CD4-positive, alpha-beta T cell treated with Interleukin-1 beta for 1 hour (primary cell): ENCODE measurements at regions not wholly inside any gene's neighbourhood (a gene's known extent, or its start where the extent isn't known, plus 50 kb on each side); places are given as distances from the start of the nearest gene placed in this dataset.

Experiments
- DNase-seq, 2 donors: peaks; one replicate each; pipeline ENCODE4 v3.0.0-alpha.2; 2020 to 2022

DNA sequence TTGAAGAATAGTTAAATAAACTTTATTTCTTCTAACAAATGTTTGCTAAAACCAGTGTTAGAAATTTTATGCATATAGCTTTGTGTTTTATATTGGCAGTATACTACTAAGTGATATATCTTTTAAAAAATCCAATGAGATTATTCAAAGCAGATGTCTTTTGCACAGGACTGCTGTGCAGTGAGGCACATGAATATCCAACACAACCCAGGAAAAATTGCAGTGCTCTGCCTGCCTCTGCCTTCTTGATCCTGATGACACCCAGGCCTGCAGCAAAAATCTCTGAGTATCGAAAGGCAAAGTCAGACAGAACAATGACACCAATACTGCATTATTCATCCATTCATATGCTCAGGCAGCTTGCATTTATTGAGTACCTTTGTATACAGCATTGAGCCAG is 1076.5 kb upstream of the ARRDC3 start:
- no peak for DNase-seq

DNA sequence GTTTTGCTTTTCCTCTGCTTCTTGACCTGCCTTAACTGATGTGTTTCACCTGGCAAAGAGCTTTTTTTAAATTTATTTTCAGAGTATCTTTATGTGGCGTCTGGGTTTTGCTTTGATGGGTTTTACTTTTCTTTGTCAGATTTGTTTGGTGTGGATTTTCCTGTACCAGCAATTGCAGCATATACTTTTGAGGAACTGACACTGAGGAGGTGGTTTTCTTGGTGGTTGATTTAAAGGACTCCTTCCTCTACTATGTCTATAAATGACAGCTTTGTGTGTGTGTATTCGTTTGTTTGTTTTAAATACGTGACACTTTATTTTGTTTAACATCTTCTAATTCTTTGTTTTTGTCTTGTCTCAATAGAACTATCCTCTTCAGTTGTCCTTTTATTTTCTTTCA is 1071.9 kb upstream of the ARRDC3 start:
- DNase-seq = no peak

DNA sequence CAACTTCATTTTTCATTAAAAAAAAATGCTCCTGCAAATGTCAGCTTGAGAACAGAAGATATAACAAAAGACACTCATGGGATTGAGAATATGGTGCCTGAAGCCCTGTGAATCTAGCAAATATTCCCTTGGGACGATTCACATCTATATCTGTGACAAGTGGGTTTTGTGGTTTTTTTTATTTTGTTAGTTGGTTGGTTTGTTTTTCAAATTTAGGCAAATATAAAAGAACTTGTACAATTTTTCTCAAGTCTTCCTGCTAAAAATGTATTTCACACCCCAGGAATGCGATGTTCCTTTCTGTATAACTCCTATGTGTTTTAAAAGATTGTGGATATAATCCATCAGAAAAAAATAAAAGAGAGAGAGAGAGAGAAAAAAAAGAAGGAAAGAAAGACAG is 1061.8 kb upstream of the ARRDC3 start:
- no peak for DNase-seq

DNA sequence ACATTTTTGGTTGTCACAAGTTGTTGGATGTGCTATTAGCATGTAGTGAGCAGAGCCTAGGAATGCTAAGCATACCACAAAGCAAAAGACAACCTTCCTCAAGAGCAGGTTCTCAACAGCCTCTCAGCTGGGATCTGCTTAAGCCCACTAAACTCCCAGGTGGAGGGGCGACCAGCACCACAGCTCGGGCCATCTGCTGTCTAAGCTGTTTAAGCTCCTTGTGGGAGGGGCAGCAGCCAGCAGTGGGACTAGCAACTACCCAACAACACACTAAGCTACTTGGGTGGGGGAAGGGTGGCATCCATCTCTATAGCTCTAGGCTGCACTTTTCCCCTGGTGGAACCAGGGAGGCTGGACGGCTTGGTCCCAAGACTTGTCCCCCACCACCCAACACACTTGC is 1052.7 kb upstream of the ARRDC3 start:
- DNase-seq = no peak

DNA sequence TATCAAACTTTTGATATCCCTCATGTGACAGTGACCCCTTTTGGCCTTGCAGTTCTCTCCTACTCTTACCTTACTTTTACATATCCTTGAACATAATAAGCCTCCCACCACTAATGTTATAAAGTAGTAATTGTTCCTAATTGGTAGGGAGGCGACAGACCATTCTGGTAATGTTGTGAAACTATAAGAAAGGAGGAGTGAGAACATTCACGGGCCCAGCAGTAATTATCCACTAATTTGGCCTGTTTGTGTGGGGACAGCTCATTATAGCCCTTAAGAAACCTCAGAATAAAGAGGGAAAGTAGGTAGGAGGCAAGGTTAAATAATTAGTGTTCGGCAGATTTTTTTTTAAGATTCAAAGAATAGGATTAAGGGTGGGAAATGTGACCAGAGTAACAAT is 1046.5 kb upstream of the ARRDC3 start:
- DNase-seq = no peak

DNA sequence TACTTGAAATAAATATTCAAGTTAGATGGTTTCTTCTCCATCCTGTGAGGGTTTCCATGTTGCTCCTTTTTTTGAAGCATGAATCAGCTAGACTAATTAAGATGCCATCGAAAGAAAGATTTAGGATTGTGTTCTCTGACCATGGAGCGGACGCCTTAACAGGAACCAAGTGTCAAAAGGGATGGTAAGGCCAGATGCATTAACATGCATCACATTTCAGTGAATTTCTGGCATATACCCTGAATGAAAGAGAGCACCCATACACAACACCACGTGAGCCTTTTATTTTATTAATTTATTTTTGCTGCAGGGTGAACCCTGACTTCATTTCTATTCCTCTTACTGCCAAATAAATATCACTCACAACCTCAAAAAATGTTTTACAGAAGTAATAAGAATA is 1045.3 kb upstream of the ARRDC3 start:
- DNase-seq = no peak

DNA sequence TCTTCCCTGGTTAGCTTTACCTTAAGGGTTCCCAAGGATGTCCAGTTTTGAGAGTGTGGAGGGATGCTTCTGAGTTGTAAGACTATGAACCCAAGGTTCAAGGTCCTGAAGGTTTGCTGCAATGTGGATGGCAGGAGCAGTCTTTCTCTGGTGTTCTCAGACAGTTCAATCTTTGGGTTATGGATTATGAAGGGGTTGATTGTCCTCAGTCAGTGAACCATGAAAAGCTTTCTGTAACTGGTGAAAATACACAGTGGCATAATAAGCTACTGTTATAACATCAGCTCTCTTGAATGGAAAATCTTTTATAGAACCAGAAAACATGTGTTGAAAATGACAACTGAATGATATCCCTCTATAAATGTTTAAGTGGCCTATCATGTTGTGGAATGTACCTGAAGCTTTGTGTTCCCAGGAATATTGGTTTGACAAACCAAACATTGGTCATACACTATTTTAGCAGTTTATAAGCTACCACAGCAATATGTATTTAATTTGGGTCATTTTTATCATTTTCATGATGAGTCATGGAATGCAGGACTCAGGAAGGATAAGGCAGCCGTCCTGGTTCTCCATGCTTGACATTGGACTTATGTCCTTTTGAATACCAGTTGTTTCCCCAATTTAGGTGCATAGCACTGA is 1041.8 kb upstream of the ARRDC3 start:
- no peak for DNase-seq

DNA sequence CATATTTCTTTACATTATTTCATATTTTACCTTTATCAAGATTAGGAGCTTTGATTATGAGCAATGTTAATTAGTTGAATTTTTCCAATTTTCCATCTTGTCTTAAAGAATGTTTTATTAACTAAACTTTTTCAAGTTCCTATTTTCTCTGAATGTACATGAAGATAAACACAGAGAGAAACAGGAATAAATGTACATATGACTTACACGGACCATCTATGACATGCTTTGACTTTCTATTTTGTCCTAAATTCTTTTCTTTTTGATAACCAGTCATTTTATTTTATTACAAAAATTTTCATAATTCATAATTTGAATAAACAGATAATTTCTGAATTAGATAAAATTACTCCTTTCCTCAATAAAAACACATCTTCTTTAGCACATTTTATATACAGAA is 1038.8 kb upstream of the ARRDC3 start:
- no peak for DNase-seq

DNA sequence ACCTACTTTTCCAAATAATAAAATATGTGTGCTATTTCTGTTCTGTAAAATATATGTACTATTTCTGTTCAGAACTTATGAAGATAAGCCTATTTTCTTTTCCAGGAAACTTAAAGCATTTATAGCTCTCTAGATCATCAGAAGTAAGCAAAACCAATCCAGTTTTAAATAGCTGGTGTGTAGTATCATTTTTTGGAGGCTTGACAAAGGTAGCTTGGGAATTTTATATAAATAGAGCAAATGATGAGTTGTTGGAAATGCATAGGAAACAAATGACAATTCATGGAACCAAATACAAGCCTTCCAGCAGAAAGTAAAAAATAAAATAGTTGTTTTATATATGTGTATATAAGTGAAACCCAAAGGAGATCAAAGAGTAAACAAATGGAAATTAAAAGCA is 1038.1 kb upstream of the ARRDC3 start:
- no peak for DNase-seq

DNA sequence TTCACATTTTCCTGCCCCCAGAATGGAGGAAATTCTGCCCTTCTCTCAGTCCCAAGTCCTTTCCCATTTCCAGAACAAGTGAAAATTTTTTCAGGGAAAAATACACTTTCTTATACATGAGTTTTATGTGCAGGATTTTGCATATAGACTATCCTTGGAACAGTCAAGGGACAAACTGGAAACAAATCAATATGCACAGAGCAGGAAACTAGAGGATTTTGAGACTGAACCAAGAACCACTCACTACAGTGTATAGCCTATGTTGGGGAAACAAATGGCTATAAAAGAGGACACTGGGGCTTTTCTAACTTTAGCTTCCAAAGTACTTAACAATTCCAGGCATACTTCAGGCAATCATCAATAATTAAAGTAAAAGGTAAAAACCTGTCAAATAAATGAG is 1036.1 kb upstream of the ARRDC3 start:
- DNase-seq = no peak

DNA sequence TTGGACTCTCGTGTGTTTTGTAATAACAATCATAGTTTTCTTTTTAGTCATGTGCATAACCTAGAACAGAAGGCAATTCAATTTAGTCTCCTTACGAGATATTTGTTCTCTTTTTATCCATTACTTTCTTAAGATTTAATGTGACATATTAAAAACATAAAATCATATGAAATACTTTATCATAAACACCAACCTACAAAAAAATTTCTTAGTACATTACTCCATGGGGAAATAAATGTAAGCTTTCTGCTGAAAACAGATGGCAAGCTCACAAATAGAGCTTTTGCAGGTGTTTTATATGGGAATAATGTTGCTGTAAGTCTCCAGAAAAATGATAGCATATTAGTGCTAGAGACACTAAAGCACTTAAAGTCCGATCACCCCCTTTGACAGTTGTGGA is 1035.2 kb upstream of the ARRDC3 start:
- no peak for DNase-seq

DNA sequence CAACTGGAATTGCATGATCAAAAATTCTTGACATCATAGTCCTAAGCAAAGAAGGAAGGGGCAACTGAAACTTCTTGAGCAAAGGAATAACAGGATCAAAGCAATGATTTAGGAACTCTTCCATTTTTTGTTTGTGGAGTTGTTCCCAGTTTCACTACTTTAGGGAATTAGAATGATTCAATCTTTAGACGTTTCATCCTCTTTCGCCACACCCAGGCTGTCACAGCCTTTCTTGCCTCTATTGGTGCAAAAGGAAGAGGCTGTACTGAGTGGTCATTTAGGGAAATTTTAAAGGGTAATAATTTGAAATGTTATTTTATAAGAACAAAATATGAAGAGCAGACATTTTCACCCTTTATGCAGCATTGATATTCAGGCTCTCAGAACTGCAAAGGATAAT is 1026.0 kb upstream of the ARRDC3 start:
- DNase-seq = no peak

DNA sequence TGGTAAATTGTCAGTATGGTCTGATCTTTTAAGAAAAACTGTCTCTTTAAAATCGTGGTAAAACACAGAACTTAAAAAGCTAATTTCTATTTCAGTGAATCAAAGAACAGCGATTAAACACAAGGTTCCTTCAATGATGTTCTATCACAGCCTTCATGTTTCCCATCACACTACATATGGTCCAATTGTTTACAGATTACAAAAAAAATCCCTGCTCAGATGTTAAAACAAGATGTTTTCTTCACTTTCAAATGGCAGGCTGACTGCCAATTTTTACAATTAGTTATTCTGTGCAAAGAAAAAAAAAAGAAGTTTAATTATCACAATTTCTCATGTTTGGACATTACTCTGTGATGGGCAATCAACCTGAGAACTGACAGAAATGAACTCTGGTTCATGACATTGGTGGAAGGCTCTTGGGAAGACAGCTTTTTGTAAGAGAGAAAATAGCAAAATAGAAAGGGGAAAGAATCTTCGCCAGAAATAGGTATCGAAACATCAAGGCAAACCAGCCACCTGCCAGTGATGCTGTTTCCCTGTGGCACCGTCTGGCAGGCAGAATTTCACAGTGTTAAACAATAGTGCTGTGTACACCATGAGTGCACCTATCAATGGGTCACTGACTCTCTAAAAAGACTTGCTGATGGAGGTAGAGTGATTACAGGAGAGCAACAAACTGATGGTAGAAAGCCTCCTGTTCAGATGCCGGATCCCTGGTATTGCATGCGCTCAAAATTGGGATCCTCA is 1020.0 kb upstream of the ARRDC3 start:
- no peak for DNase-seq

DNA sequence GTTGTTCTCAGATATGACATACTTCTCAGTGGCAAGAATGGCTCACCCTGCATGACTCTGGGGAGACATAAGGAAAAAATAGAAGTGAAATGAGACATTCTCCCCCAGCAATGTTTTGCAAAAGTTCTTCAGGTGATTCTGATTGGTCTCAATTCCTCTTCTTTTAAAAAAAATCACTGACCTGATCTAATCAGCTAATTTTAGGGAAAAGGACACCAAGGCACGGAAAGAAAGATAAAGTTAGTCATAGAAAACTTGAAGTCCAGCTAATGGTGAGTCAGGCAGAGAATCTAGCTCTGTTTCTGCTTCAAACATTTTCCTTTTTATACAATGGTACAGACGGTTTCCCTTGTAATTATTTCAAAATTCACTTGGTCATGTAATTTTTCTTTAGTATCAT is 1018.9 kb upstream of the ARRDC3 start:
- DNase-seq = no peak

DNA sequence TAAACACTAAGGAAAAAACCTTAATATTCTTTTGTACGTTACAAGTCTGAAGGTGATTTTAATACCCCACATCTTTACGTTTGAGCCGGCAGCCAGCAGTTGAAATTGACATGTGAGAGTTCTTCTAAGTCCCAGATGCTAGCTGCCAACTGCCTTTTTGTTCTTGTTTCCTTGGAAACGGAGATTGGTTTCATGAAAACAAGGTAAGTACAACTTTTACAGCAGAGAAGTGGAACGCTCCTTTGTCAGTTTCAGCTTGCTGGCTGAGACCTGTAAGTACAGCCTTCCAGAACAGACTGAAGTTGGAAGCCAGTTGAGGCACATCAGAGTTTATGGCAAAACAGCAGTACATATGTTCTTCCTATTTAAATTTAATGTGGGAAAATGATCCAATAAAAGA is 1018.4 kb upstream of the ARRDC3 start:
- no peak for DNase-seq

DNA sequence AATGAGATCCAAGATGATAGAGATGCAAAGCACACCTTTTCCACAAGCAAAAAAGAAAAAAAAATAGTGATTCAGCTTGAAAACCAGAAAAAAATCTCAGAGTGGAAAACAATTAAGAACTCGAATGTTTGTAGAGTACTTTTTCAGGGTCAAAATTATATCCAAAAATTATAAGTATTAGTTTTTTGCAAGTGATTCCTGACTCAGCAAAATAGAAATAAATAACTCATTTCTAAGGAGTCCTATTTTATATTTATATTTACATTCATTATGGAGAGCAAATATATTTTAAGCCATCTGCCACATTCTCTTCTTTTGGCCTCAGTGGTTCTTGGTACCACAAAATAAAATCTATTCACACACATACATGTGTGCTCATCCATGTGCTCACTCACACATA is 1011.8 kb upstream of the ARRDC3 start:
- DNase-seq = no peak

DNA sequence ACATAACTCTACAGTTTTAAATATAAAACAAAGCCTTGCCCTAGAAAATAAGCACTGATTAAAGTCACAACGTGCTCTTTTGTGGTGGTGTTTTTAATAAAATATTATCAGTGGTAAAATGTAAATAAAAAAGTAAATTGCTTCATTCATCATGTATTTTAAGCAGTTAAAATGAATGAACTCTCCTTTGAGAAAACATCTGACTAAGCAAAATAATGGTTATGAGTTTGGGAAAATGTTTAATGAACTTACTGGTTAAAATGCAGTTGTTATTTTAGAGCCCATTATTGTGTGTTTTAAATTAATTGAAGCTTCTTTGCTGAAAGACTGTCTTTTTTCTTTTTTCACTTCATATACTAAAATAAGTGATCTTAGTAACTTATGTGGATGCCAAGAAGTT is 1007.5 kb upstream of the ARRDC3 start:
- no peak for DNase-seq

DNA sequence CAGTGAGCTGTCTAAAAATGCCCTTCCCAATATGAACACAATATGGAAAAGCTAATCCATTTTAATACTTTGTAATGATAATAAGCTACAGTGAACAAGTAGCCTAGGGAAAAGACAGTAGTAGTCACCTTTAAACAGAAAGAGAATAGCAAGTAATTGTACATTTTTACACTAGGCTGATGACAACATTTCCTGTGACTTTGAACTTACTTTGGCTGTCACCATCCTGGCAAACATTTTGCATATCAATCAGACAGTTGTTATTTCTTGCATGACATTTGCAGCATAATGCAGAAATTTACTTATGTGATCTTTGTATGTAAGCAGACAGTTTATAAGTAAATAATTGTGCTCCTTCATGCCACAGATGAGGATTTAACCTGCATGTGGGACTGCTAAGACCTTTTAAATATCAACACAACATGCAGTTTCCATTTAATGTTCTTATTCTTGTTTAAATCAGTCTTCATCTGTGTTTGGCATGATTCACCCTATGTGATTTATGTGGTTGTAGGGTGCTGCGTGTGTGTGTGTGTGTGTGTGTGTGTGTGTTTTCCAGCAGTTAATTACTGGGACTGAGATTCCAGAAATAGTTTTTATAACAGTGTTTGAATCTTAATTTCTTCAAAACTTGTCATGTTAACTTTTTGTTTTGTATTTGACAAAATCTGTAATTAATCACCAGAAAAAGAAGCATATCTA is 997.1 kb upstream of the ARRDC3 start:
- no peak for DNase-seq

DNA sequence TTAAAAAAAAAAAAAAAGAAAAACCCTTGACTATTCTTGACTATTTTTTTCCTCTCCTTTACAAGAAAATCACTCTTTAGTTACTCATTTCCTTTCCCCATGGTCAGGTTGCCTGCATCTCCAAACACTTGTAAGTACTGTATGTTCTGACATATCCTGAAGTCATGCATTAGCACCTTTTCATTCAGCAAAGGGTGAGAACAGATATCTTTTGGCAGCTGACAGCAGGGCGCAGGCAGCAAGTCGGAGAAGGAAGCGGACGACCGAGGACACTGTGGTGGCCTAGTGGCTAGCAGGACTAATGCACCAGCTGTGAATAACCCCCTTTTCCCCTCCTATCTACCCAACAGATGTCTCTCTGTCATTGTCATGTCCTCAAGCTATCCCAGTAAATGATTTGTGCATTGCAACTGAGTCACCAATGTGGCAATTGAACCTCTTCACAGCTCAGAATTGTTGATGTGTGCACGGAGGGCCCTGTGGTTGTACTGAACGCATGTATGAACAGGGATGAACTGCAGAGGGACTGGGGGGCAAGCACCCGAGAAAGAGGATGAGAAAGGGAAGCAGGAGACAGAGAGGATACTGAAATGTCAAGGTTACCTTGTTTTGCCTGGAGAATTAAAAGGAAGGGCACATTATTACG is 996.0 kb upstream of the ARRDC3 start:
- DNase-seq = no peak

DNA sequence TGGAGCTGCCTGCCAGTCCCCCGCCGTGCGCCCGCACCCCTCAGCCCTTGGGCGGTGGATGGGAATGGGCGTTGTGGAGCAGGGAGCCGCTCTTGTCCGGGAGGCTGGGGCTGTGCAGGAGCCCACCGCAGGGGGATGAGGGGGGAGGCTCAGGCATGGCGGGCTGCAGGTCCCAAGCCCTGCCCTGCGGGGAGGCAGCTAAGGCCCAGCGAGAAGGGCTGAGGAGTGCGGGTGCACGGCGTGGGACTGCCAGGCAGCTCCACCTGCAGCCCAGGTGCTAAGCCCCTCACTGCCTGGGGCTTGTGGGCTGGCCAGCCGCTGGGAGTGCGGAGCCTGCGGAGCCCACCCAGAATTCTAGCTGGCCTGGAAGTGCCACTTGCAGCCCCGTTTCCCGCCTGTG is 991.7 kb upstream of the ARRDC3 start:
- no peak for DNase-seq

DNA sequence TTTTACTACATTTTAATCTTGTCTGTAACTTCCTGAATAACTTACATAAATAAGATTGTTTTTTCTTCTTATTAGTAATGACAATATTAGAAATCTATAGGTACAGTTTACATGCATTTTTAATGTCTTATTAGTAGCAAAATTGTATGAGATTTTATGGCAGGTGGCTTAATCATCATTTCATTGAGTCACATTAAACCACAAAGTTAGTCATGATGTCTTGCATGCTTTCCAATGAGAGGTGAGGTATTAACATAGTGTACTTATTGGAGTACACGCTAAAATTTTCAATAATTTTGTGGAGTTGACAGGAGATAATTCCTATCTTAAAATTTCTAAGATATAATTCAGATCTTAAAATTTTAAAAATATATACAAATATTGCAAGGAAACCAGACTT is 989.6 kb upstream of the ARRDC3 start:
- DNase-seq = no peak

DNA sequence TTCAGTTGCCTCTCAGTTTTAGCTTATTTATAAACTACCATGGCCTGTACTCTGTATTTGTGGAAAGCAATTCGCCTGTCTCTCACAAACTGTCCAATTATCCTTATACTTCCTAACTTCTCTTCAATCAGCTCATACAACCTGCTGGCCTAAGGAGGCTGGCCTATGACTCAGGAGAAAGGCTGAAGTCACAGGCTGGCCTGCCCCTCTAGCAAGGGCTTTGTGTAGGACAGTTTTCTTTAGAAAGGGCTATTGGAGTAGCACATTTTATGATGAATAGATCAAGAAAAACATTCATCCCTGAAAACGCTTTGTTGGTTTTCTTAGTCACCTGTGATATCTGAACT is 988.7 kb upstream of the ARRDC3 start:
- no peak for DNase-seq

DNA sequence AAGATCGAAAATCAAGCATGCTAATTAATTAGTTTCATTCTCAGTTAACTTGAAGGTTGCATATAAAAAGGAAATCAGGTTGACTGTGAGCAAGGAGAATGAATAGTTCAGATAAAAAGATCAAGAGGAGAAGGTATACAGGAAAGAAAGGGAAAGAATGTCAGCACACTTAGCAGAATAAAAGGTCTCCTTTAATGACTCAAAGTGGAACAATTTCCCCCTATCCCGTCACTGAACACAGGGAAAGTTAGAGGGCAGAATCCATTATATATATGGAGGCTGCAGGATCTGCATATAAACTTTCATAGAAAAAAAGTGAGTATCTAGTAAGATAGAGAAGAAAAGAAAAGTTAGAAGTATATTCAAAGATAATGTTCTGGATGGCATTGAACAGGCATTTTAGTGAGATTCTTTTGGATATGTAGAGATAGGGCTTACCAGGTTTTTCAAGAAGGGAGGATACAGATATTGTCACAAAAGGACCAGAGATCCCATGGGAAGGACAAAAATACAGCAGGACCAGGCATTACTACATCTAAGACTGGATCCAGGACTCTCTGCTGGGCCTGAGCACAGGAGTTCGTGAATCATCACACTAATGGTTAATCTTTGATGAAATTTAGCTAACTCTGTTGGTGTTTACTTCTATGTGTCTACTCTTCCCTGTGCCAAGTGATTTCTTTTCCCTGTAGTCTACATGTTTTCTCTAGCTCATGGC is 988.2 kb upstream of the ARRDC3 start:
- no peak for DNase-seq
